ENCODE measurements at regions not wholly inside any gene's neighbourhood (a gene's known extent, or its start where the extent isn't known, plus 50 kb on each side); places are given as distances from the start of the nearest gene placed in this dataset.

GRCh38 chr6:1463751-1464426 lies 74.5 kb downstream of the FOXF2 start:
- no peak for ATAC-seq
- POLR2A ChIA-PET, result no interaction called here
- no peaks in the 10 kb centered on the region for H3K4me1 ChIP-seq (ENCODE audit: control insufficient read depth in 2 of 2, insufficient read depth in 2 of 2, low read length in 2 of 2)

GRCh38 chr6:1464781-1465370 lies 75.5 kb downstream of the FOXF2 start:
- no peak overlapping the region for H3K4me3 Mint-ChIP-seq
- ChIA-PET CTCF (no interaction called here), POLR2A (no interaction called here)
- no peaks in the 10 kb centered on the region for H3K9me3 Mint-ChIP-seq
- no peak for DNase-seq
- H3K27me3 Mint-ChIP-seq, result peaks cover 5 to 13% (median 9%) of the 10 kb centered on the region in 5 donors
- ATAC-seq, result no peak
- Histone ChIP-seq H3K36me3 (ENCODE audit: control insufficient read depth in 2 of 3, insufficient read depth in 3 of 3, low read length in 3 of 3) (no peaks in the 10 kb centered on the region), H3K27ac (ENCODE audit: low read depth, low read length) (no peak overlapping the region), H3K9me3 (ENCODE audit: control insufficient read depth in 2 of 3, low read length in 3 of 3) (no peaks in the 10 kb centered on the region), H3K4me1 (ENCODE audit: control insufficient read depth in 2 of 2, insufficient read depth in 2 of 2, low read length in 2 of 2) (no peaks in the 10 kb centered on the region), H3K4me3 (ENCODE audit: low read length) (no peak overlapping the region), H3K27me3 (ENCODE audit: control insufficient read depth in 2 of 2, insufficient read depth in 2 of 2, low read length in 2 of 2) (no peaks in the 10 kb centered on the region)
- peaks cover 0 to 2% (median 0%) of the 10 kb centered on the region in 7 donors for H3K4me1 Mint-ChIP-seq
- intact Hi-C loops (cut with micrococcal nuclease), result no loop called here
- H3K36me3 Mint-ChIP-seq, result no peaks in the 10 kb centered on the region
- H3K27ac Mint-ChIP-seq, result no peak overlapping the region

More at GRCh38 chr6:1463751-1464426, 74.5 kb downstream of the FOXF2 start:
- Histone ChIP-seq H3K27me3 (ENCODE audit: control insufficient read depth in 2 of 2, insufficient read depth in 2 of 2, low read length in 2 of 2) (no peaks in the 10 kb centered on the region), H3K27ac (ENCODE audit: low read depth, low read length) (no peak overlapping the region), H3K4me3 (ENCODE audit: low read length) (no peak overlapping the region), H3K36me3 (ENCODE audit: control insufficient read depth in 2 of 3, insufficient read depth in 3 of 3, low read length in 3 of 3) (no peaks in the 10 kb centered on the region), H3K9me3 (ENCODE audit: control insufficient read depth in 2 of 3, low read length in 3 of 3) (no peaks in the 10 kb centered on the region)
- Mint-ChIP-seq H3K4me3 (no peak overlapping the region), H3K36me3 (peaks cover 0 to 4% (median 0%) of the 10 kb centered on the region in 5 donors), H3K4me1 (no peaks in the 10 kb centered on the region), H3K9me3 (peaks cover 0 to 5% (median 0%) of the 10 kb centered on the region in 11 donors), H3K27ac (no peak overlapping the region), H3K27me3 (peaks cover 0 to 13% (median 8%) of the 10 kb centered on the region in 5 donors)
- intact Hi-C loops (cut with micrococcal nuclease), result no loop called here
- DNase-seq, result no peak
- CTCF ChIA-PET, result no interaction called here

GRCh38 chr6:1468126-1468525 lies 78.8 kb downstream of the FOXF2 start:
- POLR2A ChIA-PET, result no interaction called here
- DNase-seq (no peak), ATAC-seq (no peak)
- Mint-ChIP-seq H3K9me3 (no peaks in the 10 kb centered on the region), H3K4me3 (no peak overlapping the region), H3K27ac (no peak overlapping the region), H3K27me3 (peaks cover 4 to 28% (median 16%) of the 10 kb centered on the region in 5 donors), H3K4me1 (peaks cover 0 to 2% (median 0%) of the 10 kb centered on the region in 7 donors), H3K36me3 (no peaks in the 10 kb centered on the region)
- CTCF ChIA-PET, result no interaction called here
- no peaks in the 10 kb centered on the region for H3K27me3 ChIP-seq (ENCODE audit: control insufficient read depth in 2 of 2, insufficient read depth in 2 of 2, low read length in 2 of 2)
- no peaks in the 10 kb centered on the region for H3K36me3 ChIP-seq (ENCODE audit: control insufficient read depth in 2 of 3, insufficient read depth in 3 of 3, low read length in 3 of 3)
- H3K4me3 ChIP-seq (ENCODE audit: low read length), result no peak overlapping the region
- intact Hi-C loops (cut with micrococcal nuclease), result no loop called here
- no peaks in the 10 kb centered on the region for H3K9me3 ChIP-seq (ENCODE audit: control insufficient read depth in 2 of 3, low read length in 3 of 3)
- H3K27ac ChIP-seq (ENCODE audit: low read depth, low read length), result no peak overlapping the region
- no peaks in the 10 kb centered on the region for H3K4me1 ChIP-seq (ENCODE audit: control insufficient read depth in 2 of 2, insufficient read depth in 2 of 2, low read length in 2 of 2)

GRCh38 chr6:1470040-1470439 lies 80.7 kb downstream of the FOXF2 start:
- H3K36me3 Mint-ChIP-seq, result no peaks in the 10 kb centered on the region
- Histone ChIP-seq H3K4me1 (ENCODE audit: control insufficient read depth in 2 of 2, insufficient read depth in 2 of 2, low read length in 2 of 2) (no peaks in the 10 kb centered on the region), H3K9me3 (ENCODE audit: control insufficient read depth in 2 of 3, low read length in 3 of 3) (no peaks in the 10 kb centered on the region), H3K27me3 (ENCODE audit: control insufficient read depth in 2 of 2, insufficient read depth in 2 of 2, low read length in 2 of 2) (no peaks in the 10 kb centered on the region), H3K4me3 (ENCODE audit: low read length) (no peak overlapping the region), H3K27ac (ENCODE audit: low read depth, low read length) (no peak overlapping the region), H3K36me3 (ENCODE audit: control insufficient read depth in 2 of 3, insufficient read depth in 3 of 3, low read length in 3 of 3) (no peaks in the 10 kb centered on the region)
- intact Hi-C loops (cut with micrococcal nuclease), result no loop called here
- POLR2A ChIA-PET, result no interaction called here
- DNase-seq, result no peak
- no peaks in the 10 kb centered on the region for H3K9me3 Mint-ChIP-seq
- peaks cover 10 to 38% (median 23%) of the 10 kb centered on the region in 5 donors for H3K27me3 Mint-ChIP-seq
- no peak overlapping the region for H3K27ac Mint-ChIP-seq
- no peak for ATAC-seq
- H3K4me3 Mint-ChIP-seq, result no peak overlapping the region
- H3K4me1 Mint-ChIP-seq, result peaks cover 0 to 2% (median 0%) of the 10 kb centered on the region in 7 donors
- CTCF ChIA-PET, result no interaction called here

- ATAC-seq (no peak), DNase-seq (no peak)
- Histone ChIP-seq H3K36me3 (ENCODE audit: control insufficient read depth in 2 of 3, insufficient read depth in 3 of 3, low read length in 3 of 3) (no peaks in the 10 kb centered on the region), H3K4me1 (ENCODE audit: control insufficient read depth in 2 of 2, insufficient read depth in 2 of 2, low read length in 2 of 2) (no peaks in the 10 kb centered on the region), H3K4me3 (ENCODE audit: low read length) (no peak overlapping the region), H3K27ac (ENCODE audit: low read depth, low read length) (no peak overlapping the region), H3K27me3 (ENCODE audit: control insufficient read depth in 2 of 2, insufficient read depth in 2 of 2, low read length in 2 of 2) (no peaks in the 10 kb centered on the region), H3K9me3 (ENCODE audit: control insufficient read depth in 2 of 3, low read length in 3 of 3) (no peaks in the 10 kb centered on the region)
- Mint-ChIP-seq H3K9me3 (no peaks in the 10 kb centered on the region), H3K4me3 (no peak overlapping the region), H3K36me3 (no peaks in the 10 kb centered on the region), H3K27me3 (peaks cover 10 to 36% (median 23%) of the 10 kb centered on the region in 5 donors), H3K4me1 (peaks cover 0 to 2% (median 0%) of the 10 kb centered on the region in 7 donors), H3K27ac (no peak overlapping the region)
- ChIA-PET CTCF (interaction anchor here (0.5 kb wide), 1 partner anchor 1415 kb away, joined by 4 read pairs; no protein-coding TSS in a partner anchor), POLR2A (no interaction called here)
- intact Hi-C loops (cut with micrococcal nuclease), result no loop called here
Measured at GRCh38 chr6:1472643-1473042, 83.3 kb downstream of the FOXF2 start.

- no peak overlapping the region for H3K4me3 ChIP-seq (ENCODE audit: low read length)
- Mint-ChIP-seq H3K9me3 (peaks cover 0 to 1% (median 0%) of the 10 kb centered on the region in 11 donors), H3K27ac (no peak overlapping the region), H3K4me1 (peaks cover 0 to 2% (median 0%) of the 10 kb centered on the region in 7 donors), H3K4me3 (no peak overlapping the region), H3K27me3 (peaks cover 7 to 32% (median 23%) of the 10 kb centered on the region in 5 donors), H3K36me3 (no peaks in the 10 kb centered on the region)
- DNase-seq (no peak), ATAC-seq (no peak)
- H3K4me1 ChIP-seq (ENCODE audit: control insufficient read depth in 2 of 2, insufficient read depth in 2 of 2, low read length in 2 of 2), result no peaks in the 10 kb centered on the region
- no peaks in the 10 kb centered on the region for H3K27me3 ChIP-seq (ENCODE audit: control insufficient read depth in 2 of 2, insufficient read depth in 2 of 2, low read length in 2 of 2)
- CTCF ChIA-PET, result interaction anchor here (0.5 kb wide), 1 partner anchor 1415 kb away, joined by 4 read pairs; no protein-coding TSS in a partner anchor
- H3K9me3 ChIP-seq (ENCODE audit: control insufficient read depth in 2 of 3, low read length in 3 of 3), result no peaks in the 10 kb centered on the region
- H3K27ac ChIP-seq (ENCODE audit: low read depth, low read length), result no peak overlapping the region
- POLR2A ChIA-PET, result no interaction called here
- intact Hi-C loops (cut with micrococcal nuclease), result no loop called here
- no peaks in the 10 kb centered on the region for H3K36me3 ChIP-seq (ENCODE audit: control insufficient read depth in 2 of 3, insufficient read depth in 3 of 3, low read length in 3 of 3)
Measured at GRCh38 chr6:1473166-1473565, 83.8 kb downstream of the FOXF2 start.

- peaks cover 7 to 32% (median 23%) of the 10 kb centered on the region in 5 donors for H3K27me3 Mint-ChIP-seq
- H3K36me3 Mint-ChIP-seq, result no peaks in the 10 kb centered on the region
Measured at GRCh38 chr6:1473598-1473997, 84.2 kb downstream of the FOXF2 start.

More at GRCh38 chr6:1473598-1473997, 84.2 kb downstream of the FOXF2 start:
- ATAC-seq, result no peak
- Histone ChIP-seq H3K4me1 (ENCODE audit: control insufficient read depth in 2 of 2, insufficient read depth in 2 of 2, low read length in 2 of 2) (no peaks in the 10 kb centered on the region), H3K36me3 (ENCODE audit: control insufficient read depth in 2 of 3, insufficient read depth in 3 of 3, low read length in 3 of 3) (no peaks in the 10 kb centered on the region), H3K27me3 (ENCODE audit: control insufficient read depth in 2 of 2, insufficient read depth in 2 of 2, low read length in 2 of 2) (no peaks in the 10 kb centered on the region), H3K4me3 (ENCODE audit: low read length) (no peak overlapping the region), H3K9me3 (ENCODE audit: control insufficient read depth in 2 of 3, low read length in 3 of 3) (no peaks in the 10 kb centered on the region), H3K27ac (ENCODE audit: low read depth, low read length) (no peak overlapping the region)
- intact Hi-C loops (cut with micrococcal nuclease), result no loop called here
- ChIA-PET POLR2A (no interaction called here), CTCF (no interaction called here)
- no peak for DNase-seq
- Mint-ChIP-seq H3K9me3 (peaks cover 0 to 4% (median 0%) of the 10 kb centered on the region in 11 donors), H3K27ac (no peak overlapping the region), H3K4me3 (no peak overlapping the region), H3K4me1 (peaks cover 0 to 2% (median 0%) of the 10 kb centered on the region in 7 donors)

All from naive thymus-derived CD4-positive, alpha-beta T cell (primary cell).